Adrenal gland (tissue), 5 donors: ENCODE measurements at regions not wholly inside any gene's neighbourhood (a gene's known extent, or its start where the extent isn't known, plus 50 kb on each side); places are given as distances from the start of the nearest gene placed in this dataset.
"Not testable (repeated sequence)": the region's sequence is repeated elsewhere in the genome, so short reads cannot be mapped to it uniquely, and the experiment has no call there.

ENCODE experiments used
- CTCF ChIP-seq, 6 experiments: fragments of 450-650 bp in 4 of 6; fragments of 200-600 bp in 2 of 6; sonication (generic) in 1 of 6; IDR thresholded peaks; 1 replicate in 5 of 6; 2 replicates in 1 of 6; pipeline versions ENCODE4 v1.5.1 to v1.8.0; 2016 to 2021; ENCODE audit warnings: antibody characterized with exemption in 6 of 6, mild to moderate bottlenecking in 2 of 6, moderate library complexity in 1 of 6
- POLR2A ChIP-seq, 2 donors: fragments of 450-650 bp; IDR thresholded peaks; one replicate each; pipeline ENCODE4 v1.6.1; 2017; ENCODE audit warnings: antibody characterized with exemption in 2 of 2, mild to moderate bottlenecking in 2 of 2, moderate library complexity in 1 of 2
- donor health status: DM: no; HTN: no; CAD: no.

- not testable (repeated sequence) for TF ChIP-seq CTCF, POLR2A (IDR thresholded peaks at IDR 0.05)
These were observed 1370.0 kb downstream of the CDH12 start for GRCh38 chr5:21482983-21483650.
